ENCODE measurements at regions not wholly inside any gene's neighbourhood (a gene's known extent, or its start where the extent isn't known, plus 50 kb on each side); places are given as distances from the start of the nearest gene placed in this dataset.

GRCh38 chr4:116438981-116439729 is 646.2 kb downstream of the TRAM1L1 start:
- ATAC-seq = no peak
- DNase-seq (ENCODE audit: low spot score) = no peak
- CTCF ChIA-PET (ENCODE audit: low intra/inter-chr PET ratio, low total read pairs) = no interaction called here
- Histone ChIP-seq H3K27me3 (ENCODE audit: control insufficient read depth in 1 of 2, insufficient read depth in 2 of 2, low read length in 2 of 2) (no peaks in the 10 kb centered on the region), H3K4me2 (ENCODE audit: low read depth, low read length) (no peak overlapping the region), H3K4me1 (ENCODE audit: insufficient read depth, low read length) (no peaks in the 10 kb centered on the region), H3K79me2 (ENCODE audit: insufficient read depth, low read length) (no peaks in the 10 kb centered on the region), H3K9ac (ENCODE audit: insufficient read depth, low read depth, low read length) (no peak overlapping the region), H3K36me3 (replicated peaks in 1 of 2; ENCODE audit: control insufficient read depth in 1 of 2, insufficient read depth in 2 of 2, low read length in 2 of 2) (no peaks in the 10 kb centered on the region), H3K27ac (ENCODE audit: extremely low read length, insufficient read depth, low read length) (no peak overlapping the region), H3K4me3 (replicated peaks in 1 of 3; ENCODE audit: insufficient read depth in 1 of 3, low read depth in 2 of 3, low read length in 3 of 3) (no peak overlapping the region), H4K20me1 (ENCODE audit: insufficient read depth, low read length) (no peaks in the 10 kb centered on the region), H2AFZ (ENCODE audit: low read length) (no peak overlapping the region), H3K9me3 (ENCODE audit: low read length) (no peaks in the 10 kb centered on the region)
- BruUV-seq (replicated peaks) = no TSS peak
- FAIRE-seq = no peak
- TF ChIP-seq, protein P1, sequence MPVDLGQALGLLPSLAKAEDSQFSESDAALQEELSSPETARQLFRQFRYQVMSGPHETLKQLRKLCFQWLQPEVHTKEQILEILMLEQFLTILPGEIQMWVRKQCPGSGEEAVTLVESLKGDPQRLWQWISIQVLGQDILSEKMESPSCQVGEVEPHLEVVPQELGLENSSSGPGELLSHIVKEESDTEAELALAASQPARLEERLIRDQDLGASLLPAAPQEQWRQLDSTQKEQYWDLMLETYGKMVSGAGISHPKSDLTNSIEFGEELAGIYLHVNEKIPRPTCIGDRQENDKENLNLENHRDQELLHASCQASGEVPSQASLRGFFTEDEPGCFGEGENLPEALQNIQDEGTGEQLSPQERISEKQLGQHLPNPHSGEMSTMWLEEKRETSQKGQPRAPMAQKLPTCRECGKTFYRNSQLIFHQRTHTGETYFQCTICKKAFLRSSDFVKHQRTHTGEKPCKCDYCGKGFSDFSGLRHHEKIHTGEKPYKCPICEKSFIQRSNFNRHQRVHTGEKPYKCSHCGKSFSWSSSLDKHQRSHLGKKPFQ (CRISPR knock-in tag; IDR thresholded peaks at IDR 0.05; ENCODE audit: insufficient replicate concordance) = no peak
- TF ChIP-seq ZNF205 (CRISPR knock-in tag; IDR thresholded peaks at IDR 0.05) = no peak
- TF ChIP-seq, protein P2, sequence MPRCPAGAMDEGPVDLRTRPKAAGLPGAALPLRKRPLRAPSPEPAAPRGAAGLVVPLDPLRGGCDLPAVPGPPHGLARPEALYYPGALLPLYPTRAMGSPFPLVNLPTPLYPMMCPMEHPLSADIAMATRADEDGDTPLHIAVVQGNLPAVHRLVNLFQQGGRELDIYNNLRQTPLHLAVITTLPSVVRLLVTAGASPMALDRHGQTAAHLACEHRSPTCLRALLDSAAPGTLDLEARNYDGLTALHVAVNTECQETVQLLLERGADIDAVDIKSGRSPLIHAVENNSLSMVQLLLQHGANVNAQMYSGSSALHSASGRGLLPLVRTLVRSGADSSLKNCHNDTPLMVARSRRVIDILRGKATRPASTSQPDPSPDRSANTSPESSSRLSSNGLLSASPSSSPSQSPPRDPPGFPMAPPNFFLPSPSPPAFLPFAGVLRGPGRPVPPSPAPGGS (CRISPR knock-in tag; IDR thresholded peaks at IDR 0.05) = no peak
- no peak for TF ChIP-seq STAG1 (CRISPR knock-in tag; IDR thresholded peaks at IDR 0.05)
- TF ChIP-seq KLF13 (CRISPR knock-in tag; IDR thresholded peaks at IDR 0.05) = no peak
- no peak for TF ChIP-seq CBX2 (IDR thresholded peaks at IDR 0.05; ENCODE audit: low read depth, low read length)
- TF ChIP-seq CBX2 (CRISPR knock-in tag; IDR thresholded peaks at IDR 0.05; ENCODE audit: low read depth) = no peak
- no peak for TF ChIP-seq TBX2 (CRISPR knock-in tag; IDR thresholded peaks at IDR 0.05; ENCODE audit: borderline replicate concordance)
- no peak for TF ChIP-seq ZNF136 (CRISPR knock-in tag; IDR thresholded peaks at IDR 0.05; ENCODE audit: low read depth)
- TF ChIP-seq YEATS2 (CRISPR knock-in tag; IDR thresholded peaks at IDR 0.05; ENCODE audit: borderline replicate concordance) = no peak
- TF ChIP-seq ZNF749 (CRISPR knock-in tag; IDR thresholded peaks at IDR 0.05; ENCODE audit: borderline replicate concordance) = no peak
- no peak for TF ChIP-seq FOXC1 (CRISPR knock-in tag; IDR thresholded peaks at IDR 0.05; ENCODE audit: borderline replicate concordance)
- TF ChIP-seq DPF2 (CRISPR knock-in tag; IDR thresholded peaks at IDR 0.05; ENCODE audit: borderline replicate concordance, low read depth) = no peak
- TF ChIP-seq CEBPG (CRISPR knock-in tag; IDR thresholded peaks at IDR 0.05) = no peak
- TF ChIP-seq ZNF672 (CRISPR knock-in tag; IDR thresholded peaks at IDR 0.05) = no peak
- no peak for TF ChIP-seq ARID3A (IDR thresholded peaks at IDR 0.05; ENCODE audit: low read depth, low read length)
- TF ChIP-seq ZNF678 (CRISPR knock-in tag; IDR thresholded peaks at IDR 0.05) = no peak
- no peak for TF ChIP-seq CEBPB (IDR thresholded peaks at IDR 0.05; ENCODE audit: borderline replicate concordance, low read depth, low read length)
- TF ChIP-seq ATF7 (IDR thresholded peaks at IDR 0.05) = no peak
- no peak for TF ChIP-seq ATF7 (CRISPR knock-in tag; IDR thresholded peaks at IDR 0.05)
- POLR2A ChIA-PET = no interaction called here
- 4% methylated on average over 1 of the region's 1 CpG for WGBS (ENCODE audit: low lambda C conversion rate)
- in situ Hi-C loops (cut with HindIII; ENCODE audit: extremely low pct_ligation_motif_present, low pct_unique_long_range_greater_than_20kb) = no loop called here
- intact Hi-C loops (cut with micrococcal nuclease; ENCODE audit: unreplicated experiment) = no loop called here

Measured in HepG2 (cell line).